SU-DHL-6 (cell line): ENCODE measurements at regions not wholly inside any gene's neighbourhood (a gene's known extent, or its start where the extent isn't known, plus 50 kb on each side); places are given as distances from the start of the nearest gene placed in this dataset.

Source experiments
- EZH2phosphoT487 ChIP-seq: fragments of 200-600 bp; sonication (generic), shearing (Covaris generic); conservative IDR thresholded peaks from 2 replicates; pipeline ENCODE4 v1.6.1; 2018; ENCODE audit warnings: mild to moderate bottlenecking, antibody characterized with exemption, low read length, moderate library complexity, mixed read lengths
- TF ChIP-seq, protein P1 (sequence below): fragments of 200-600 bp; sonication (generic); IDR thresholded peaks from one replicate; pipeline ENCODE4 v1.5.1; 2017; ENCODE audit warnings: antibody characterized with exemption, mild to moderate bottlenecking, low read length, moderate library complexity; ENCODE audit not compliant: insufficient read depth, poor library complexity, severe bottlenecking

DNA sequence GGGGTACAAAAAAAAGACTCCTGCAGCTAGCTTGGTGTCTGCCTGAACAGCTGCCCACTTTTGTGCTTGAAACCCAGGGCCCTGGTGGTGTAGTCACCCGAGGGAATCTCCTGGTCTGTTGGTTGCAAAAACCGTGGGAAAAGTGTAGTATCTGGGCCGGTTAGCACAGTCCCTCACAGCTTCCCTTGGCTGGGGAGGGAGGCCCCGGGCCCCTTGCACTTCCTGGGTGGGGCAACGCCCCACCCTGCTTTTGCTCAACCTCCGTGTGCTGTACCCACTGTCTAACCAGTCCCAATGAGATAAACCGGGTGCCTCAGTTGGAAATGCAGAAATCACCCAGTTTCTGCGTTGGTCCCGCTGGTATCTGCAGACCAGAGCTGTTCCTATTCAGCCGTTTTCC, 211.7 kb upstream of the ZPLD1 start:
- TF ChIP-seq, protein P1, sequence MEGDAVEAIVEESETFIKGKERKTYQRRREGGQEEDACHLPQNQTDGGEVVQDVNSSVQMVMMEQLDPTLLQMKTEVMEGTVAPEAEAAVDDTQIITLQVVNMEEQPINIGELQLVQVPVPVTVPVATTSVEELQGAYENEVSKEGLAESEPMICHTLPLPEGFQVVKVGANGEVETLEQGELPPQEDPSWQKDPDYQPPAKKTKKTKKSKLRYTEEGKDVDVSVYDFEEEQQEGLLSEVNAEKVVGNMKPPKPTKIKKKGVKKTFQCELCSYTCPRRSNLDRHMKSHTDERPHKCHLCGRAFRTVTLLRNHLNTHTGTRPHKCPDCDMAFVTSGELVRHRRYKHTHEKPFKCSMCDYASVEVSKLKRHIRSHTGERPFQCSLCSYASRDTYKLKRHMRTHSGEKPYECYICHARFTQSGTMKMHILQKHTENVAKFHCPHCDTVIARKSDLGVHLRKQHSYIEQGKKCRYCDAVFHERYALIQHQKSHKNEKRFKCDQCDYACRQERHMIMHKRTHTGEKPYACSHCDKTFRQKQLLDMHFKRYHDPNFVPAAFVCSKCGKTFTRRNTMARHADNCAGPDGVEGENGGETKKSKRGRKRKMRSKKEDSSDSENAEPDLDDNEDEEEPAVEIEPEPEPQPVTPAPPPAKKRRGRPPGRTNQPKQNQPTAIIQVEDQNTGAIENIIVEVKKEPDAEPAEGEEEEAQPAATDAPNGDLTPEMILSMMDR = no peak
- no peak for TF ChIP-seq EZH2phosphoT487
